Neural progenitor cell (in vitro differentiated cells): ENCODE measurements at regions not wholly inside any gene's neighbourhood (a gene's known extent, or its start where the extent isn't known, plus 50 kb on each side); places are given as distances from the start of the nearest gene placed in this dataset.

Experiments
- DNase-seq: peaks from one replicate; pipeline ENCODE4 v3.0.0-alpha.2; 2016; ENCODE audit warnings: low spot score
- H2AFZ ChIP-seq: fragments of 200-600 bp; sonication (generic); replicated peaks from 2 replicates; pipeline ENCODE4 v1.6.1; 2016; ENCODE audit warnings: antibody characterized with exemption
- H3F3A ChIP-seq: fragments of 200-600 bp; sonication (generic); 2 replicates; pipeline ENCODE4 v1.6.1; 2016; ENCODE audit warnings: antibody characterized with exemption, low read depth
- H3K27ac ChIP-seq: fragments of 200-600 bp; sonication (generic); 2 replicates; pipeline ENCODE4 v1.5.1; 2016; ENCODE audit warnings: mild to moderate bottlenecking
- H3K27me3 ChIP-seq: fragments of 200-600 bp; sonication (generic); 2 replicates; pipeline ENCODE4 v1.6.1; 2016; ENCODE audit warnings: mild to moderate bottlenecking, moderate library complexity
- H3K36me3 ChIP-seq: fragments of 200-600 bp; sonication (generic); 2 replicates; pipeline ENCODE4 v1.5.1; 2016
- H3K4me1 ChIP-seq: fragments of 200-600 bp; sonication (generic); 2 replicates; pipeline ENCODE4 v1.6.1; 2016; ENCODE audit warnings: mixed run types
- H3K4me2 ChIP-seq: fragments of 200-600 bp; sonication (generic); 2 replicates; pipeline ENCODE4 v1.6.1; 2016
- H3K4me3 ChIP-seq: fragments of 200-600 bp; sonication (generic); 2 replicates; pipeline ENCODE4 v1.5.1; 2016
- H3K79me2 ChIP-seq: fragments of 200-600 bp; sonication (generic); 2 replicates; pipeline ENCODE4 v1.6.1; 2016; ENCODE audit warnings: low read depth
- H3K9ac ChIP-seq: fragments of 200-600 bp; sonication (generic); 2 replicates; pipeline ENCODE4 v1.6.1; 2016
- H3K9me3 ChIP-seq: fragments of 200-600 bp; sonication (generic); 2 replicates; pipeline ENCODE4 v1.5.1; 2016; ENCODE audit warnings: low read depth
- H4K20me1 ChIP-seq: fragments of 200-600 bp; sonication (generic); 2 replicates; pipeline ENCODE4 v1.6.1; 2016; ENCODE audit warnings: low read depth
- H3K27ac Mint-ChIP-seq: 3 replicates; pipeline ENCODE4 v1.8.0; 2021; ENCODE audit warnings: mixed read lengths
- H3K27me3 Mint-ChIP-seq: 2 replicates; pipeline ENCODE4 v1.8.0; 2022; ENCODE audit warnings: low read depth, mild to moderate bottlenecking, inconsistent platforms, moderate library complexity, mixed read lengths; ENCODE audit not compliant: insufficient read depth
- H3K36me3 Mint-ChIP-seq: 3 replicates; pipeline ENCODE4 v1.8.0; 2021; ENCODE audit warnings: mixed read lengths
- H3K4me1 Mint-ChIP-seq: 3 replicates; pipeline ENCODE4 v1.8.0; 2021; ENCODE audit warnings: mixed read lengths
- H3K4me3 Mint-ChIP-seq: 3 replicates; pipeline ENCODE4 v1.8.0; 2021; ENCODE audit warnings: mild to moderate bottlenecking, moderate library complexity, mixed read lengths
- H3K9me3 Mint-ChIP-seq: 3 replicates; pipeline ENCODE4 v1.8.0; 2020; ENCODE audit warnings: mixed read lengths
- CTCF ChIP-seq: fragments of 200-600 bp; sonication (generic); IDR thresholded peaks from 2 replicates; pipeline ENCODE4 v1.5.1; 2017; ENCODE audit warnings: antibody characterized with exemption, mild to moderate bottlenecking
- EZH2 ChIP-seq: fragments of 200-600 bp; sonication (generic); IDR thresholded peaks from 2 replicates; pipeline ENCODE4 v1.6.1; 2017; ENCODE audit warnings: antibody characterized with exemption, mild to moderate bottlenecking, moderate library complexity
- EZH2phosphoT487 ChIP-seq: fragments of 200-600 bp; sonication (generic); IDR thresholded peaks from 2 replicates; pipeline ENCODE4 v1.6.1; 2017; ENCODE audit warnings: antibody characterized with exemption

DNA sequence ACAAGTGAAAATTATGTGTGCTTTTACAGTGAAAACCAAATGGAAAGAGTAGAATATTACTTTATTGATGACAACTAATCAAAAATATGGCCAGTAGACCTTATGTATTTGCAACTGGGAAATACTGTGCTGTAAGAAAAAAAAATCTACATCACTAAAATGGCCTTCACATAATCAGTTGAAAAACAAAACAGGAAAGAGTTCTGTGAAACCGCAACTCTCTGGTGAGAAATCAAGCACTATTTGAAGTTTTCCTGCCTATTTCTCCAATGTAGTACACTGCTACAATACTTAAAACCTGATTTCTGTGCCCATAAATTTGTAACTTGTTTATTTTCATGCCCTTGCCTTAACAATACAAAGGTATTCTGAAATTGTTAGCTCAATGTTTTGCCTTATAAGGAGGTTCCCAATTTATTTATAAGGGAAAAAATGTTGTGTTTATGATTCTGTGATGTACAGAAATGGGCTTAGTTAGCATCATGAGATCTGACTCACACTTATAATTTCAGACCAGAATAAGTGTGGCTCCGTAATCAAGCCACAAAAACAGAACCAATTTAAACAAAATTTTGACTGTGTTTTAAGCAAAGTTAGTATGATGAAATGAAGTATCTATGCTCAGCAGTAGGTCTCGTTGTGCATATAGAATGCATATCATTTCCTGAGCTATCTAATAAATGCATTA is 147.1 kb downstream of the FAT4 start:
- Histone ChIP-seq H2AFZ (no peak overlapping the region), H3K4me3 (no peak overlapping the region), H3K79me2 (no peaks in the 10 kb centered on the region), H3K27ac (no peak overlapping the region), H3K4me2 (no peak overlapping the region), H3K36me3 (no peaks in the 10 kb centered on the region), H3K9ac (no peak overlapping the region), H4K20me1 (no peaks in the 10 kb centered on the region), H3K9me3 (no peaks in the 10 kb centered on the region), H3F3A (no peaks in the 10 kb centered on the region), H3K27me3 (no peaks in the 10 kb centered on the region), H3K4me1 (peaks cover 3% of the 10 kb centered on the region)
- H3K4me3 Mint-ChIP-seq, result no peak overlapping the region
- H3K27ac Mint-ChIP-seq, result no peak overlapping the region
- no peak for DNase-seq
- peaks cover 4% of the 10 kb centered on the region for H3K36me3 Mint-ChIP-seq
- TF ChIP-seq CTCF, result no peak
- no peak for TF ChIP-seq EZH2phosphoT487
- no peak for TF ChIP-seq EZH2
- peaks cover 5% of the 10 kb centered on the region for H3K4me1 Mint-ChIP-seq
- no peaks in the 10 kb centered on the region for H3K27me3 Mint-ChIP-seq
- peaks cover 3% of the 10 kb centered on the region for H3K9me3 Mint-ChIP-seq

DNA sequence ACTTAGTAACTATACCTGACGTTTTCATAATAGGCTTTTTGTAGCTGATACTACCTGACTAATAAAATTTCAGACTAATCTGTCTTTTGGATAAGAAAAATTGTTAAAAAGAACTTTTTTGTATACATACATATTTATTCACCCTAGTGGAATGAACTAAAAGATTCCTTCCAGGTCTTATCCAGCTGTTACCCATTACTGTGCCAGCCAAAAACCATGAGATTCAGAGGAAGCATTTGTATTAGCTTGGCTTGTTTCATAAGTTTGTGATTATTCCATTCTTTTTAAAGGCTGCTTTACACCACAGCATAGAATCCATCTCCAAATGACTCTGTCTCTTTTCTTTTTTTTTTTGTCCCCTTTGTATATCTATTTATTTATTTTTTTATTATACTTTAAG is 149.4 kb downstream of the FAT4 start:
- Histone ChIP-seq H3K4me1 (no peaks in the 10 kb centered on the region), H3K79me2 (no peaks in the 10 kb centered on the region), H3K36me3 (no peaks in the 10 kb centered on the region), H2AFZ (no peak overlapping the region), H3K4me2 (no peak overlapping the region), H3K4me3 (no peak overlapping the region), H3K27ac (no peak overlapping the region), H3K27me3 (no peaks in the 10 kb centered on the region), H3K9ac (no peak overlapping the region), H3F3A (no peaks in the 10 kb centered on the region), H4K20me1 (no peaks in the 10 kb centered on the region), H3K9me3 (no peaks in the 10 kb centered on the region)
- H3K4me1 Mint-ChIP-seq, result no peaks in the 10 kb centered on the region
- peaks cover 12% of the 10 kb centered on the region for H3K36me3 Mint-ChIP-seq
- H3K4me3 Mint-ChIP-seq, result no peak overlapping the region
- no peak for DNase-seq
- no peaks in the 10 kb centered on the region for H3K27me3 Mint-ChIP-seq
- peaks cover 3% of the 10 kb centered on the region for H3K9me3 Mint-ChIP-seq
- TF ChIP-seq EZH2phosphoT487, result no peak
- no peak for TF ChIP-seq EZH2
- TF ChIP-seq CTCF, result no peak
- no peak overlapping the region for H3K27ac Mint-ChIP-seq

DNA sequence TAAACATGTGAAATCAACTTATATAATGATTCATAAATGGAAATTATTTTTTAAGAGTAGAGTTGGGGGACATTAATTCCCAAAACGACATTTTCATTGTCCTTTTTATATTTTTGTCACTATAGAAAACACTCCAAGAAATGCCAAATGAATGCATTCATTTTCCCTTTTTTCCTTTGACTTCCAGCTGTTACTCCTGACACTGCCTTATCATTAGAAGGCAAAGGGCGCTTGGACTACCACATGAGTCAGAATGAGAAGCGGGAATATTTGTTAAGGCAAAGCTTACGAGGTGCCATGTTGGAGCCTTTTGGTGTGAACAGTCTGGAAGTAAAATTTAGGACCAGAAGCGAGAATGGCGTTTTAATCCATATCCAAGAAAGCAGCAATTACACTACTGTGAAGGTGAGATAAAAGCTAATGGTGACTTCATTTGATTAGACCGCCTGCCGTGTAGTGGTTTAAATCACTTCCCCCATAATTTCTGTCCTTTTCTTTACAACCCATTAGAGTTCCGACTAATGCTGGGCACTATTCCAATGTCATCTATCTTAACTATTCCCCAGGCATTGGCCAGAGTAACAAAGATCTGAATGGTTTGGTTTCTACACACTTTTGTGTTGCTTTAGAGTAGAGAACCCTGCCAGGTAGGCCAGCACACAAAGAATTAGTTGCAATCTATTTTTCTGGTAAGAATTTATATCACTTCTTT is 166.7 kb downstream of the FAT4 start:
- DNase-seq, result no peak
- Histone ChIP-seq H3K27me3 (no peaks in the 10 kb centered on the region), H3K9me3 (no peaks in the 10 kb centered on the region), H3K27ac (no peak overlapping the region), H4K20me1 (no peaks in the 10 kb centered on the region), H2AFZ (no peak overlapping the region), H3K4me3 (no peak overlapping the region), H3K4me2 (no peak overlapping the region), H3K4me1 (no peaks in the 10 kb centered on the region), H3K79me2 (no peaks in the 10 kb centered on the region), H3F3A (no peaks in the 10 kb centered on the region), H3K9ac (no peak overlapping the region), H3K36me3 (peaks cover 9% of the 10 kb centered on the region)
- Mint-ChIP-seq H3K9me3 (no peaks in the 10 kb centered on the region), H3K27ac (no peak overlapping the region), H3K36me3 (peaks cover 28% of the 10 kb centered on the region), H3K4me3 (no peak overlapping the region), H3K27me3 (no peaks in the 10 kb centered on the region), H3K4me1 (no peaks in the 10 kb centered on the region)
- no peak for TF ChIP-seq EZH2phosphoT487
- no peak for TF ChIP-seq CTCF
- no peak for TF ChIP-seq EZH2
